T47D (cell line): ENCODE measurements at regions not wholly inside any gene's neighbourhood (a gene's known extent, or its start where the extent isn't known, plus 50 kb on each side); places are given as distances from the start of the nearest gene placed in this dataset.

Experiments used
- DNase-seq, 2 experiments: peaks; one replicate each; pipeline versions ENCODE4 v3.0.0 to v3.0.0-alpha.2; 2011 to 2012; ENCODE audit warnings: low read depth in 1 of 2, low spot score in 1 of 2
- JUND ChIP-seq: IDR thresholded peaks from 2 replicates; pipeline ENCODE4 v1.6.1; 2012; ENCODE audit warnings: low read depth
- in situ Hi-C: cut with HindIII; loops from 2 replicates; pipeline ENCODE4 v1.10.0; 2016; ENCODE audit warnings: low sequenced_read_pairs, low pct_unique_long_range_greater_than_20kb

DNA sequence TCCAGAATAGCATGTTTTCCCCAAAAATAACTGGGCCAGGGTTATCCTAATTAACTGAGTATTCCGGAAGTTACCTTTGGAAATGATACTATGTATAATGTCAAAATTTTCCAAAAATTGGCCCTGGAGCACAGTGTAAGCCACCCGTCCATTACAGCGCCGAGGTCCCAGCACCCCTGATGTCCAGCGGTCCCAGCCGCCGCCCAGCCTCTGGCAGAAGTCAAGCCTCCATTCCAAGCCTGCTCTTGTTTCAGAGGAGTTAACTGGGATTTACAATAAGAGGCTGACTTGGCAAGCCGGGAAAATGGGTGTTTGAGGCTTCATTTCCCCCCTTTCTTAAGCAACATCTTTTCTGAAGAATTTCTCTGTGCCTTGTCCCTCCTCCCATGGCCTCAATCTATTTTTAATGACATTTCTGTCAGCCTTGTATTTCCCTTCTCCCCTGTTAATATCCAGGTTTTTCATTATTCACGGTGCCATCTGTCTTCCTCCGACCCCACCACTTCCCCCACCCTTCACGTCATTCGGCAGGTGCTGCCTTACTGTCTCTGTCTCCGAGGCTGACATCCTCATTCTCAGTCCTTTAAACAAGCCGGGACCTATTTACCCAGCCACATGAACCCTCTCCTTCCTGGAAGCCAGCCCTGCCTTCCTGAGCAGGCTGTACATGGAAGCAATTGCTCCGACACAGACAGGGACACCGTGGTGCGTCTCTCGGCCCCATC is 490.9 kb downstream of the NPHP4 start:
- TF ChIP-seq JUND, result no peak
- in situ Hi-C loops, result no loop called here
- DNase-seq, result no peak

DNA sequence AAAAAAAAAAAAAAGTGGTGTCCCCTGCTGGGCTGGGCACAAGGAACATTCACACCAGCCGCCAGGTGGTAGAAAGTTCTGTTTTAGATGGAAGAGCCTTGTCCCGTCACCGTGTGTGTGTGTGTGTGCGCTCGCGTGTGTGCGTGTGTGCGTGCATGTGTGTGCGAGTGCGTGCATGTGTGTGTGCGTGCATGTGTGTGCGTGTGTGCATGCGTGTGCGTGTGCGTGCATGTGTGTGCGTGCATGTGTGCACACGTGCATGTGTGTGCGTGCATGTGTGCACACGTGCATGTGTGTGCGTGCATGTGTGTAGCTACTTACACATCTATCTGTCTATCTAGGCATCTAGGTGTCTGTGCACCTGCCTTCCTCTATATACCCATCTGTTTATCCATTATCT is 491.7 kb downstream of the NPHP4 start:
- no peak for TF ChIP-seq JUND
- no peak for DNase-seq
- in situ Hi-C loops, result no loop called here

DNA sequence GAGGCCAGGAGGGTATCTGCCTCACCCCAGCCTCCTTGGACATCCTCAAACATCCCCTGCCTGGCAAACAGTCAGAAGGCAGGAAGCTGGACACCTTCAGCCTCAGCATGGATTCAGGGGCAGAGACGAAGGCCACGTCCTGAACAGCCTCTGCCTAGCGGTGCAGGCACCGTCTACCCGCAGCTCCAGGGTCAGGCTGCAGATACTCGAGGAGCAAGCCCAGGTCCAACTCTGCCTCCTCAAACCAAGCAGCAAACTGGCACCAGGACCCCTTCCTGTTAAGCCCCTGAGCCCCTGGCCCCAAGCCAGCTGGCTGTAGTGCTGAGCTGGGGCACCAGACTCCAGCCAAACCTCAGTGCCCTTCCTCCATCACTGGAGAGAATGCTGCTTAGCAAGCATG is 494.7 kb downstream of the NPHP4 start:
- DNase-seq, result no peak
- in situ Hi-C loops, result no loop called here
- TF ChIP-seq JUND, result no peak

DNA sequence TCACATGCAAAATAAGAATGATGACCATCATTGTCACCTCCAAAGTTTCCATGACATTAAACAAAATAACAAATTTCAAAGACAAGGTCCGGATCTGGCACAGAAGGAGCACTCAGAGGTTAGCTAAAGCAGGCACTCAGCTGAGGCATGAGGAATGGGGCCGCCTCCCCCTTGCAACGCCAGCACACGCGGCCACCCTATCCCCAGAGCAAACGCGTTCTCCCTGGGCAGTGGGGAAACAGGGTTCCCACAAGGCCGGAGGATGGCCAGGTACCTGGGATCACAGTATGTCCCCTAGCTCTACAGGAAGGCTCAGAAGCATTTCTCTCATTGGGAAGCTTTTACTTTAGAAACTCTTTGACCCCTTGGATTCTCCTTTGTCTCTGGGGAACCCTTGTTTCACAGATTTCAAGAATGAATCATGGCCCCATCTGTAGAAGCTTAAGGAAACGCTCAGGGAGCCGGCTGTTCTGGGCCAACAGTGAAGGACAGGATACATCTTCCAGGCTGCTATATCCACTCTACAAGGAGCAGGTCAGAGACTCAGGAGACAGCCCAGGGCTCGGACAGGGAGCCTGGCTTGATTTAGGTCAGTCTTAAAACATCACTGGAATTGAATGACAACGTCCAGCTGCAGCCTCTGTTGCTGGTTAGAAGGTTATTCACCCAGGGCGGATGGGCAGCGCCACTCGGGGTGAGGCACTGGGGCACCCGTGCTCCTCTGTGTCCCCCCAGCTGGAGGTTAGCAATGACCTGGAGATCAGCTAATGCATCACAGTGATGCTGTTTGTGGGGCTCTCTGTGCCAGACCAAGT is 496.4 kb downstream of the NPHP4 start:
- TF ChIP-seq JUND, result no peak

DNA sequence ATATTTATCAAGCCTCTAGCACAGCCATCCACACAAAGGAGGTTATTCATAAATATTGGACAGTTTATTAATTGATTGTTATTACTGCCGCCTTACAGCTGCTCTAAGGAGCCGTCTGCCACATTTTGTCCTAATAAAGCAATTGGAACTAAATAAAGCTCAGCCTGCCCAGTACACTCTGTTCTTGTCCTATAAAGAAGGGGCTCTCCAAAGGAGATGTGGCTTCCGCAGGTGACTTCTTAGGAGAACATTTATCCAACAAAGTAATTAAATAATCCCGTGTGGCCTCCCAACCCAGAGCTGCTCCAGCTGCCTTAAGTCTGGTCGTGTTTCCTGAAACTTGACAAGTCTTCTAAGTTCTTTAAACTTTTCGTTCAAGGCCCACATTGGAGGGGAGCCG is 497.7 kb downstream of the NPHP4 start:
- TF ChIP-seq JUND, result no peak
- in situ Hi-C loops, result no loop called here
- no peak for DNase-seq

More for the DNA sequence above, 496.4 kb downstream of the NPHP4 start:
- no peak for DNase-seq
- in situ Hi-C loops, result no loop called here

- in situ Hi-C loops, result no loop called here
- no peak for TF ChIP-seq JUND
- no peak for DNase-seq
Measured at GRCh38 chr1:5493851-5494311, 498.3 kb downstream of the NPHP4 start.

- no peak for DNase-seq
- in situ Hi-C loops, result no loop called here
- no peak for TF ChIP-seq JUND
Measured at GRCh38 chr1:5493275-5493674, 498.9 kb downstream of the NPHP4 start.

DNA sequence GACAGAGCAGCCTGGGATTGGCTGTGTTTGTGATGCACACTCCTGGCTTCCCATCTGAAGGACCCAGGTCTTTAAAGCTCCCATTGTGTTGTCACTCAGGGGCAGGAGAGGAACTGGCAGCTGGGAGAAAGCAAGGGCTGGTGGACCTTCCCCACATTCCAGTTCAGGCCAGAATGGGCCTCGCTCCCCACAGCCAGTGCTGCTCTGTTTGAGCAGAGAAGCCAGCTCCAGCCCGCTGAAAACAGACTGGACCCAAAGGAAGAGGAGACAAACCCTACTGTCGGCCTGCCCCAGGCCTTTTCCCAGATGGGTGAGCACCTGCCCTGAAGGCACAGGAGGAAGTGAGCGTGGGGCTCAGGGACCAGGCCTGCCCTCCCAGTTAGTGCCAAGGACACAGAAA is 499.4 kb downstream of the NPHP4 start:
- no peak for DNase-seq
- TF ChIP-seq JUND, result no peak
- in situ Hi-C loops, result no loop called here

GRCh38 chr1:5491207-5491904 is 500.9 kb downstream of the NPHP4 start:
- TF ChIP-seq JUND, result no peak
- in situ Hi-C loops, result no loop called here
- DNase-seq, result no peak

DNA sequence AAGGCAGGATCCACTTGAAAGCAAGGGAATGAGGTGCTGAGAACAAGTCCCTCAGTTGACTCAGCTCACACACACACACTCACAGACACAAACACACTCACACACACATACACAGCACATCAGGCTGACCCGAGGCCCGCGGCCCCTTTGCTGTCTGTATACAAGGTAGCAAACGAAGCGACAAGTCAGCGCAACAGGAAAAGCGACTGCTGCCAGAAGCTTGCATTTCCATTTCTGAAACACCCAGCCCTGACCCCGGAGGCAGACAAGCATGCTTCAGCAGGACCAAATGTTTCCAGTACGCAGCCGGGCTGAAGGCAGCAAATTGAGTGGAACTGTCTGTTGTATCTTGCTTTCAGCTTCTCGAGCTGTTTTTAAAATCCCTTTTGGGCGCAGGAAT is 501.6 kb downstream of the NPHP4 start:
- in situ Hi-C loops, result no loop called here
- no peak for TF ChIP-seq JUND

DNA sequence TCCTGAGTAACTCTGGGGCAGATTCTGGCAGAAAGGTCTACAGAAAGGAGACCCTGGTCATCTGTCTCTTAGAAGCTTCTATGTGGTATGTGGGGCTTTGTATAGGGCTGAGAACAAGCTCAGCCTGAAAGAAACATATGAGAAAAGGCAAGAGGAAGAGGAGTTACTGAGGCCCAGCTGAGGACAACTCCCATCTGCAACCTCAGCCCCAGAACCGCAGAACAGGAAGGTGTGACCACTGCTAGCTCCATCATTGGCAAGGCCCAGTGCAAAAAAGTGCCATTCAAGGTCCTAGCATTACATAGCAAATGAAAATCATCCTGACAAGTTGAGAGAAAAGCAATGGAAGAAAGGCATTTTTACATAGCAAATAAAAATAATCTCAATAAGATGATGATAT is 503.8 kb downstream of the NPHP4 start:
- in situ Hi-C loops, result no loop called here
- no peak for TF ChIP-seq JUND
- no peak for DNase-seq

More for the DNA sequence above, 501.6 kb downstream of the NPHP4 start:
- no peak for DNase-seq

DNA sequence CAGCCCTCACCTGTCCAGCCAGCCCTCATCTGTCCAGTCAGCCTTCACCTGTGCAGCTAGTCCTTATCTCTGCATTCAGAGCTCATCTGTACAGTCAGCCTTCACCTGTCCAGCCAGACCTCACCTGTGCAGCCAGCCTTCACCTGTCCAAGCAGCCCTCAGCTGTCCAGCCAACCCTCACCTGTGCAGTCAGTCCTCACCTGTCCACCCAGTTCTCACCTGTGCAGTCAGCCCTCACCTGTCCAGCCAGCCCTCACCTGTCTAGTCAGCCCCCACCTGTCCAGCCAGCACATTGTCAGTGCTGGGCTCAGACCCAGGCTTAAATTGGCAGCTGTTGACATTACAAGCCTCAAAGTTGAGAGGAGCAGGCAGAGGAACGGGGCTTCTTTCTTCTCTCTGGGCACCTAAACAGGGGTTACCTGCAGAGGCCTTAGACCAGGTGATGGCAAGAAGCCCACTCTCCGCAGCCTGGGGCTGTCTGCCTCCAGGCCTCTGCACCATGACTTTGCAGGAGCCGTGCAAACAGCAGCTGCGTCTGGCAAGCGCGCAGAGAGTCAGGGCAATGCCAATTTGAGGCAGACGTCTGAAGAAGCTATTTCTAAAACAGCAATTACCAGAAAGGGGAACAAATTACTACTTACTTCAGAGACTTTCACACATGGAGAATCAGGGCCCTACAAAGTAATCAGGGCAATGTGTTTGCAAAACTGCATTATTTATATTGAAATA is 506.1 kb downstream of the NPHP4 start:
- in situ Hi-C loops, result no loop called here
- no peak for TF ChIP-seq JUND
- DNase-seq, result no peak
